Mammary epithelial cell (primary cell): ENCODE measurements at regions not wholly inside any gene's neighbourhood (a gene's known extent, or its start where the extent isn't known, plus 50 kb on each side); places are given as distances from the start of the nearest gene placed in this dataset.

Source experiments
- EZH2 ChIP-seq: IDR thresholded peaks from 2 replicates; pipeline ENCODE4 v1.6.1; 2012; ENCODE audit warnings: low read length, inconsistent platforms, borderline replicate concordance
- TF ChIP-seq, protein P1 (sequence below), 2 donors: IDR thresholded peaks in 1 of 2; conservative IDR thresholded peaks in 1 of 2; 2 replicates each; pipeline ENCODE4 v1.5.1; 2011 to 2012; ENCODE audit warnings: inconsistent platforms in 2 of 2, low read length in 2 of 2, mild to moderate bottlenecking in 2 of 2, control low read depth in 1 of 2, low read depth in 1 of 2; ENCODE audit not compliant: insufficient read depth in 1 of 2; ENCODE audit errors: extremely low read depth in 1 of 2

DNA sequence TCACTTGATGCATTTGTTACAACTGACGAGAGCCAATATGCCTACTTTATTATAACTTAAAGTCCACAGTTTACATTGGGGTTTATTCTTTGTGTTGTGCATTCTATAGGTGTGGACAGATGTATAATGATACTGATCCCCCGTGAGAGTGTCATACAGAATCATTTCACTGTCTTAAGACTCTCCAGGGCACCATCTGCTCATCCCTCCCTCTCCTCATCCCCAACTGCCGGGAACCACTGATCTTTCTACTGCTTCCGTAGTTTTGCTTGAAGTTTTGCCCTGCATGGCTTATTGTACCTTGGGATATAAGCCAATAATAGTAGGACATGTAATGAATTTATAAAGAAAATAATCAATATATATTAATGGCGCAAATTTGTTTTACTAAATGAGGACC lies 137.8 kb upstream of the MSX1 start:
- TF ChIP-seq EZH2, result no peak
- TF ChIP-seq, protein P1, sequence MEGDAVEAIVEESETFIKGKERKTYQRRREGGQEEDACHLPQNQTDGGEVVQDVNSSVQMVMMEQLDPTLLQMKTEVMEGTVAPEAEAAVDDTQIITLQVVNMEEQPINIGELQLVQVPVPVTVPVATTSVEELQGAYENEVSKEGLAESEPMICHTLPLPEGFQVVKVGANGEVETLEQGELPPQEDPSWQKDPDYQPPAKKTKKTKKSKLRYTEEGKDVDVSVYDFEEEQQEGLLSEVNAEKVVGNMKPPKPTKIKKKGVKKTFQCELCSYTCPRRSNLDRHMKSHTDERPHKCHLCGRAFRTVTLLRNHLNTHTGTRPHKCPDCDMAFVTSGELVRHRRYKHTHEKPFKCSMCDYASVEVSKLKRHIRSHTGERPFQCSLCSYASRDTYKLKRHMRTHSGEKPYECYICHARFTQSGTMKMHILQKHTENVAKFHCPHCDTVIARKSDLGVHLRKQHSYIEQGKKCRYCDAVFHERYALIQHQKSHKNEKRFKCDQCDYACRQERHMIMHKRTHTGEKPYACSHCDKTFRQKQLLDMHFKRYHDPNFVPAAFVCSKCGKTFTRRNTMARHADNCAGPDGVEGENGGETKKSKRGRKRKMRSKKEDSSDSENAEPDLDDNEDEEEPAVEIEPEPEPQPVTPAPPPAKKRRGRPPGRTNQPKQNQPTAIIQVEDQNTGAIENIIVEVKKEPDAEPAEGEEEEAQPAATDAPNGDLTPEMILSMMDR (conservative IDR thresholded peaks at IDR 0.05 in 1 of 2, IDR thresholded peaks at IDR 0.05 in 1 of 2; ENCODE audit: extremely low read depth in 1 of 2, insufficient read depth in 1 of 2, low read depth in 1 of 2, low read length in 2 of 2), result no peak
